ENCODE measurements at regions not wholly inside any gene's neighbourhood (a gene's known extent, or its start where the extent isn't known, plus 50 kb on each side); places are given as distances from the start of the nearest gene placed in this dataset.

- DNase-seq (ENCODE audit: low spot score), result no peak
- Mint-ChIP-seq H3K9me3 (ENCODE audit: unreplicated experiment) (no peaks in the 10 kb centered on the region), H3K27me3 (ENCODE audit: unreplicated experiment) (no peaks in the 10 kb centered on the region), H3K27ac (ENCODE audit: unreplicated experiment) (no peak overlapping the region), H3K36me3 (ENCODE audit: low read depth, unreplicated experiment) (no peaks in the 10 kb centered on the region), H3K4me3 (ENCODE audit: unreplicated experiment) (no peak overlapping the region), H3K4me1 (ENCODE audit: unreplicated experiment) (no peaks in the 10 kb centered on the region)
- no peak for TF ChIP-seq CTCF (IDR thresholded peaks at IDR 0.05; ENCODE audit: unreplicated experiment)
Observed at GRCh38 chr10:107739951-107740350, 575.4 kb upstream of the SORCS1 start.

DNA sequence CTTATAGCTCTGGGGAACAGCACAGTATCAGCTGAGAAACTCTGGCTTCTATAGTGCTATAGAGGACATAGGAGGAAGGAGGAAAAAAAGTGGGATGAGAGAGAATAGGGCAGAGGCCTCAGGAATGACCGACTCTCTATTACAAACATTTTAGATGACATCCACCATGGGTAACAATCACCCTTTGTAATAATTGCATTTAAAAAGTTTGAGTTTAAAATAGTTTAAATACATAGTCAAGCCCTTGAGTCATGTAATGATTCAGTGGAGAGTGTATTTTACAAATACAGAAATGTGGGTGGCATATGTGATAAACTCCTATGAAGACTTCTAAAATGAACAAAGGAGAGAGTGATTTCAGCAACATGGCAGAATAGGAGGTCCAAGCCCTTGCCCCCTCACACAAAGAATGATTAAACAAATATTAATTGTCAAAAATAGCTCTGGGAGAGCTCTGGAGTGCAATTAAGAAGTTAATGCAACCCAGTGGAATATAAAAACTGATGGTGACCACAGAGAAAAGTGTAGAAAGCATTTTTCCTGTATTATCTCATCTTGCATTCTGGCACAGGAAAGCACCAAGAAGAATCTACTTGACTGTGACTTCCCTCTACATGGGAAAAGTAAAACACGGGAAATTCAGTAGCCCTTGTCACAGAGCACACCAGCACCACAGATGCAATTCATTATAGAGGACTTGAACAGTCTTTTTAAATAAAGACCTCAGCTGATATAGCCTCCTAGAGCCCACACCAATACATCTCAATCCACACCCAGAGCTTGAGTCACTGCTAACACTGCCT is 569.0 kb upstream of the SORCS1 start:
- DNase-seq (ENCODE audit: low spot score), result no peak
- no peak overlapping the region for H3K27ac Mint-ChIP-seq (ENCODE audit: unreplicated experiment)
- TF ChIP-seq CTCF (IDR thresholded peaks at IDR 0.05; ENCODE audit: unreplicated experiment), result no peak
- H3K4me1 Mint-ChIP-seq (ENCODE audit: unreplicated experiment), result no peaks in the 10 kb centered on the region
- H3K4me3 Mint-ChIP-seq (ENCODE audit: unreplicated experiment), result no peak overlapping the region
- H3K27me3 Mint-ChIP-seq (ENCODE audit: unreplicated experiment), result no peaks in the 10 kb centered on the region
- H3K9me3 Mint-ChIP-seq (ENCODE audit: unreplicated experiment), result no peaks in the 10 kb centered on the region
- H3K36me3 Mint-ChIP-seq (ENCODE audit: low read depth, unreplicated experiment), result no peaks in the 10 kb centered on the region

DNA sequence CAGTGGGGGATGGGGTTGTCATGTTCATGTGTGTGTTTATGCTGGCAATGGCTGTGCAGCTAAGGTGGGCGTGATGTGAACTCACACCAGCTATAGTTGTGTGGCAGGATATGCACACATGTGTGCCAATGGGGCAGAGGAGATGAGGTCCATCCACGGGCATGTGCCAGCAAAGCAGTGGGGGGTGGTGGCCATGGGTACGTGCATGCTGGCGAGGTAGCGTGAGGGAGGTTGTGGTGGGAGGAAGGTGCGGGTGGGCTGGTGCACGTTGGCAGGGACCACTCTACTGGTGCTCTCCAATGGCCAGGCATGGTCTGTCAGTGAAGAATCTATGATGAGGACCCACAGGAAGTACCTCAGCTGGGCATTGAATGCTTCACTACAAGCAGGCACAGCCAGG is 567.5 kb upstream of the SORCS1 start:
- no peaks in the 10 kb centered on the region for H3K4me1 Mint-ChIP-seq (ENCODE audit: unreplicated experiment)
- no peak for TF ChIP-seq CTCF (IDR thresholded peaks at IDR 0.05; ENCODE audit: unreplicated experiment)
- H3K36me3 Mint-ChIP-seq (ENCODE audit: low read depth, unreplicated experiment), result no peaks in the 10 kb centered on the region
- no peak for DNase-seq (ENCODE audit: low spot score)
- no peak overlapping the region for H3K27ac Mint-ChIP-seq (ENCODE audit: unreplicated experiment)
- no peaks in the 10 kb centered on the region for H3K9me3 Mint-ChIP-seq (ENCODE audit: unreplicated experiment)
- H3K27me3 Mint-ChIP-seq (ENCODE audit: unreplicated experiment), result no peaks in the 10 kb centered on the region
- H3K4me3 Mint-ChIP-seq (ENCODE audit: unreplicated experiment), result no peak overlapping the region

DNA sequence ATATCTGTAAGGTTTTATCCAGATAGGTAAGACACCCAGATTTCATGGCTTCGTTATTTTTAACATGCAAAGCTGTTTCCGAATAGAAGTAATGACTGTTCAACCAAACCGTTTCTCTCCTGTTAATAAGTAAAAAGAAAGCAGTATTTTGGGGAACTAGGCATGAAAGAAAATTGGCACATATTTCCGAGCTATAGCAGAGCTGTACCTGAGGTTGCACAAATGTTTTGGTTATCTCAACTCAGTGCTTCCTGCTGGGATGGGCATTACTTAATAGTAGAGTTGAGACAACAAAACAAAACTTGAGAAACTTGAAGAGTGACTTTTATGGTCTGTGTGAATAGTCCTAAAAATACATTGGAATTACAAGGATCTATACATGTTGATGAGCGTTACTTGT is 564.3 kb upstream of the SORCS1 start:
- H3K27ac Mint-ChIP-seq (ENCODE audit: unreplicated experiment), result no peak overlapping the region
- no peaks in the 10 kb centered on the region for H3K36me3 Mint-ChIP-seq (ENCODE audit: low read depth, unreplicated experiment)
- no peaks in the 10 kb centered on the region for H3K27me3 Mint-ChIP-seq (ENCODE audit: unreplicated experiment)
- TF ChIP-seq CTCF (IDR thresholded peaks at IDR 0.05; ENCODE audit: unreplicated experiment), result no peak
- no peak for DNase-seq (ENCODE audit: low spot score)
- no peak overlapping the region for H3K4me3 Mint-ChIP-seq (ENCODE audit: unreplicated experiment)
- H3K9me3 Mint-ChIP-seq (ENCODE audit: unreplicated experiment), result no peaks in the 10 kb centered on the region
- H3K4me1 Mint-ChIP-seq (ENCODE audit: unreplicated experiment), result no peaks in the 10 kb centered on the region

DNA sequence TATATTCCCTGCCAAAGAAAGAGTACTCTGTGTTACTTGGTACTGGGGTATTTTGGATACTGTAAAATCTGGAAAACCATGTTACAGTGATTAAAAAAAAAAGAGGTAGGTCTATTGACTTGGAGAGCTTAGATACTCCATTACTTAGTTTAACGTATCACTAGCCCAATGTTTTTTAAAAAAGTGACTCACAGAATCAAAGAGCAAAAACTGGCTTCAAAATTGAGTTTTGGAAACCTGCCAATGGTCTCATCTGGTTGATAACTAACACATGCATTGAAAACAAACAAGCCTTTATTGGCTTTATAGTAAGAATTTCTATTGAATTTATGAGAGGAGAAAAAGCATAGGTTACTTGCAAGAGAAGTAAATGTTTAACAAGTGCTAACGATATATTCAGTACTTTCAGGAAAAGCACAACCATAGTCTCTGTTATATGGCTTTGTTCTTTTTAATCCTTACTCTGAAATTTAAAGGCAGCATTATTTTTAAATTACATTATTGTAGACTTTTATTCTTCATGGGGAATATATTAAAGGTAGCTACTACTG is 563.3 kb upstream of the SORCS1 start:
- Mint-ChIP-seq H3K27me3 (ENCODE audit: unreplicated experiment) (no peaks in the 10 kb centered on the region), H3K9me3 (ENCODE audit: unreplicated experiment) (no peaks in the 10 kb centered on the region), H3K4me3 (ENCODE audit: unreplicated experiment) (no peak overlapping the region), H3K36me3 (ENCODE audit: low read depth, unreplicated experiment) (no peaks in the 10 kb centered on the region), H3K4me1 (ENCODE audit: unreplicated experiment) (no peaks in the 10 kb centered on the region), H3K27ac (ENCODE audit: unreplicated experiment) (no peak overlapping the region)
- TF ChIP-seq CTCF (IDR thresholded peaks at IDR 0.05; ENCODE audit: unreplicated experiment), result no peak
- DNase-seq (ENCODE audit: low spot score), result no peak

Measured in endothelial cell (in vitro differentiated cells).